Lung microvascular endothelial cell (primary cell): ENCODE measurements at regions not wholly inside any gene's neighbourhood (a gene's known extent, or its start where the extent isn't known, plus 50 kb on each side); places are given as distances from the start of the nearest gene placed in this dataset.

Experiments
- DNase-seq, 2 donors: peaks; one replicate each; pipeline versions ENCODE4 v3.0.0 to v3.0.0-alpha.2; 2010; ENCODE audit warnings: low read depth in 2 of 2

GRCh38 chr1:224846119-224846907 is 83.2 kb upstream of the DNAH14 start:
- DNase-seq: no peak

DNA sequence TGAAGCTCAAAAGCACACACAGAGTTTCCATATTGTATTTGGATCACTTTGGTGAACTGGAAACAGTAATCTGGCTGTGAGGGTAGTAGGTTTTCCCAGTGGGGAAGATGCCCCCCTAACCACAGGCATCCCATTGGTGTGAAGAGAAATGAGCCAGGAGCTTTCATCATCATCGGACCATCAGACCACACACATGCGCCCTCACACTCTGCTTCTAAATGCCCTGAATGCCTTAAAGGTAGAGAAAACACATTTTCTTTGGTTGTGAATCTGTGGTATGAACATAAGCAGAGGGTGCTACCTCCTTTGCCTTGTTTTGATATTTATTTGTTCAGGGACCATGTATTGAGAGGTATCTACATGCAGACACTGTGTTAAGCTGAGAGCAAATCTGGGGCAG is 79.0 kb upstream of the DNAH14 start:
- DNase-seq: no peak

DNA sequence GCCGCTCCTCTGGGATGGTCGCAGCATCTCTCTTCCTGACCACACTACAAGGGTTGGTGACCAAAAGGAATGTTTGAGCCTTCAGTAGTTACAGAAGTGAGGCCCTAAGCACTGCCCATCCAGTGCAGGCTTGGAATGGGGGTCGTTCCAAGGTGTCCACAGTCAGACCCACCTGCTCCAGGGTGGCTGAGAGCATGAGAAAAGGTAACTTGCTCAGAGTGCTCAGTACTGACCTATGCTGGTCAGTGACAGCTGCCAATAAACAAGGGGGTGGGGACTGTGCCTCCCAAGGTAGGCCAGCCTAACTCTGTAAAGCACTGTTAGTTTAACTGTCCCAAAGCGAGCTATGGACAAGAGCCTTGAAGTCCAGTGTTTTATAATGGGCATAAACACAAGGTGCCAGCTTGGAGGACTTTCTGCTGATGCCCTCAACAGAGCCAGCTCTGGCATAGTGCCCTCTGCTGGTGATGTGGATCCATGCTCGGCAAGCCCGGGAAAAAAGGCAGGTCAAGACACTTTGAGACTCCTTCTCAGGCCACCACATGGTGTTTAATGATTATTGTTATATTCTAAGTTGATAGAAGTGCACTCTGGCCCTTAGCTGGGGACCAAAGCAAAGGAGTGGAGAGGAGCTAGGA is 78.1 kb upstream of the DNAH14 start:
- peak; percentile 56 to 59 for DNase-seq

GRCh38 chr1:224851848-224852261 is 77.6 kb upstream of the DNAH14 start:
- DNase-seq: no peak

- DNase-seq: peak; percentile 71 to 74
Measured at GRCh38 chr1:224852901-224853568, 76.4 kb upstream of the DNAH14 start.

- DNase-seq: no peak
Measured at GRCh38 chr1:224856973-224857372, 72.5 kb upstream of the DNAH14 start.

DNA sequence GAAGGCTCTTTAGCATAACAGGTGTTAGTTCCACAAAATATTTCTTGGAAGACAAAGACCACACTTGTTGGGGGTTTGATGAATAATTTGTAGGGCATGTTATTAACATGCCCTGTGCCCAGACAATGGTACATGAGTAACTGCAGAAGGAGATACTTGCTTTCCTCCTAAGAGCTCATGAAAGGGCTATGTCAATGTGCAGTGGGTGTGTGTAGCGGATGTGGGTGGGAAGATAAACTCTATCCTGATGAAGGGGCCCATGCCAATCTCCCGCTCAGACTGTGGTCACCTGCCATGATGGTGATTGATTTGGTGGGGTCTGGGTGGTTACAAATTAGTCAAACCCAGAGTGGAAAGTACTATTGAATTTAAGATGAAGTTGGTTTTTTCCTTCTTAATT is 69.8 kb upstream of the DNAH14 start:
- DNase-seq: no peak

GRCh38 chr1:224860488-224861338 is 68.8 kb upstream of the DNAH14 start:
- no peak for DNase-seq

GRCh38 chr1:224861339-224861716 is 68.1 kb upstream of the DNAH14 start:
- no peak for DNase-seq

GRCh38 chr1:224863486-224863885 is 66.0 kb upstream of the DNAH14 start:
- no peak for DNase-seq

GRCh38 chr1:224864006-224864405 is 65.5 kb upstream of the DNAH14 start:
- DNase-seq: no peak

GRCh38 chr1:224865510-224865909 is 64.0 kb upstream of the DNAH14 start:
- DNase-seq: no peak

- DNase-seq: no peak
Measured at GRCh38 chr1:224866940-224867339, 62.5 kb upstream of the DNAH14 start.

- no peak for DNase-seq
Measured at GRCh38 chr1:224867715-224868114, 61.8 kb upstream of the DNAH14 start.

GRCh38 chr1:224872832-224873433 is 56.5 kb upstream of the DNAH14 start:
- DNase-seq: no peak

DNA sequence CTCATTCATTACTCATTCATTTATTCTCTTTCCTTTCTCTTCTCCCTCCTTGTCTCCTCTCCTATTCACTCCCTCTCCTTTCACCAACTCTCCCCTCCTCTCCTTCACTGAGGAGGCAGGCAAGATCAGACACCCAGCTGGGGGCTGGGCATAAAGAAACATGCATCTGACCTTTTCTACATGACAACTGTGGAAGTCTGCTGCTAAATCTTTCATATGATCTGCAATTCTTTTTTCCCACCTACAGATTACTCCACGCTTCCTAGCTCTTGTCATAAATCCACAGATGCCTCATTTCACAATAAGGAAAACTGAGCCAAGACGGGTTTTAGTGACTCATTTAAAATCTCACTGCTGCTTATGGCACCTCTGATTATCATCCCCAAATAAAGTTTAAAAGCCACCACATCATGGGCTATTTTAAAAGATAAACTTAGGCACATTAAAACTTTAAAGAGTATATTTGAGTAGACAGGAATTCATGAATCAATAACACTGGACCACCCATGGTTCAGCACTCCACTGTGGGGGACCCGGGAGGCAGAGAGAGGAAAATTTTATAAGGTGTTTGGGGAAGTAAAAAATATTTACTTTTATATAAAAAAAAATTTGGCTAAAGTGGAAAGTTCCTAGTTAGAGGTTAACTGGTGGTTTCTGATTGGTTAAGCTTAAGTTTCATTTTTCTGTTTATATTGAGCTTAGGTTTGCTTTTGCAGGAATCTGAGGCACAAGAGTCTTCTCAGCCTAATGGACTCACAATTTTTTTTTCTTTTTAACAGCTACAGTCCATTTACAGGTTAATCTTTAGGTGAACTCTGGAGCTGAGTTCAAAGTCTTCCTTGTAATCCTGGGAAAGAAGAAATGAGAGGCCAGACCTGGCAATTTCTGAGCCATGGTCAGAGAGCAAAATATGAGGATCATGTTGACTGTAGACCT is 55.8 kb upstream of the DNAH14 start:
- DNase-seq: no peak

DNA sequence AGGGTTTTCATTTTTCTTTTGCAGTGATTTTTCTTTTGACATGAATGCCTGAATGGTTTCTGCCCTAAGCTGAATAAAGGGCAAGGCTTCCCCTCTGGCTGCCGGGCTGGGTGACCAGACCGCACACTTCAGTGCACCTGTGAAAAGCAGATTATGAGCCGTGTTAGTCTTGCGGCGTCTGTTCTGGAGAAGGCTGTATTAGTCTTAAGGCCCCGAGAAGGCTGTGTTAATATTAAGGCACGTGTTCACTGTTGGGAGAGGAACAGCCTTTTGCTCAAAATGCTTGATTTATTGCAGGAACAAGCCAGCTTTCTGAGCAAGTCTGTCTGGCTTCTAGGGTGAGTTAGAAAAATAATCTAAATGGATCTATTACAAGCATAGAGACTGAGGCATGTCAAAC is 54.7 kb upstream of the DNAH14 start:
- no peak for DNase-seq

- peak in 1 of 2 donors; percentile 35 for DNase-seq
Measured at GRCh38 chr1:224879162-224879803, 50.2 kb upstream of the DNAH14 start.
